ENCODE measurements at regions not wholly inside any gene's neighbourhood (a gene's known extent, or its start where the extent isn't known, plus 50 kb on each side); places are given as distances from the start of the nearest gene placed in this dataset.

- Mint-ChIP-seq H3K27ac (ENCODE audit: low read depth, unreplicated experiment) (no peak overlapping the region), H3K27me3 (ENCODE audit: insufficient read depth, unreplicated experiment) (no peaks in the 10 kb centered on the region), H3K9me3 (ENCODE audit: unreplicated experiment) (no peaks in the 10 kb centered on the region), H3K4me1 (ENCODE audit: insufficient read depth, unreplicated experiment) (peaks cover 14% of the 10 kb centered on the region), H3K36me3 (ENCODE audit: insufficient read depth, unreplicated experiment) (no peaks in the 10 kb centered on the region), H3K4me3 (ENCODE audit: unreplicated experiment) (no peak overlapping the region)
- POLR2A ChIA-PET = interaction anchor here (0.7 kb wide), 1 partner anchor 652 kb away, joined by 3 read pairs; no protein-coding TSS in a partner anchor
- intact Hi-C loops (cut with micrococcal nuclease) = no loop called here
- no TSS peak for BruUV-seq (replicated peaks)
- TF ChIP-seq, protein P1, sequence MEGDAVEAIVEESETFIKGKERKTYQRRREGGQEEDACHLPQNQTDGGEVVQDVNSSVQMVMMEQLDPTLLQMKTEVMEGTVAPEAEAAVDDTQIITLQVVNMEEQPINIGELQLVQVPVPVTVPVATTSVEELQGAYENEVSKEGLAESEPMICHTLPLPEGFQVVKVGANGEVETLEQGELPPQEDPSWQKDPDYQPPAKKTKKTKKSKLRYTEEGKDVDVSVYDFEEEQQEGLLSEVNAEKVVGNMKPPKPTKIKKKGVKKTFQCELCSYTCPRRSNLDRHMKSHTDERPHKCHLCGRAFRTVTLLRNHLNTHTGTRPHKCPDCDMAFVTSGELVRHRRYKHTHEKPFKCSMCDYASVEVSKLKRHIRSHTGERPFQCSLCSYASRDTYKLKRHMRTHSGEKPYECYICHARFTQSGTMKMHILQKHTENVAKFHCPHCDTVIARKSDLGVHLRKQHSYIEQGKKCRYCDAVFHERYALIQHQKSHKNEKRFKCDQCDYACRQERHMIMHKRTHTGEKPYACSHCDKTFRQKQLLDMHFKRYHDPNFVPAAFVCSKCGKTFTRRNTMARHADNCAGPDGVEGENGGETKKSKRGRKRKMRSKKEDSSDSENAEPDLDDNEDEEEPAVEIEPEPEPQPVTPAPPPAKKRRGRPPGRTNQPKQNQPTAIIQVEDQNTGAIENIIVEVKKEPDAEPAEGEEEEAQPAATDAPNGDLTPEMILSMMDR (IDR thresholded peaks at IDR 0.05; ENCODE audit: unreplicated experiment) = no peak
- CTCF ChIA-PET = interaction anchor here (0.6 kb wide), 1 partner anchor 38 kb away, joined by 4 read pairs; no protein-coding TSS in a partner anchor
- DNase-seq (ENCODE audit: unreplicated experiment) = no peak
Observed at GRCh38 chr12:60169904-60170303, 574.1 kb downstream of the SLC16A7 start.

DNA sequence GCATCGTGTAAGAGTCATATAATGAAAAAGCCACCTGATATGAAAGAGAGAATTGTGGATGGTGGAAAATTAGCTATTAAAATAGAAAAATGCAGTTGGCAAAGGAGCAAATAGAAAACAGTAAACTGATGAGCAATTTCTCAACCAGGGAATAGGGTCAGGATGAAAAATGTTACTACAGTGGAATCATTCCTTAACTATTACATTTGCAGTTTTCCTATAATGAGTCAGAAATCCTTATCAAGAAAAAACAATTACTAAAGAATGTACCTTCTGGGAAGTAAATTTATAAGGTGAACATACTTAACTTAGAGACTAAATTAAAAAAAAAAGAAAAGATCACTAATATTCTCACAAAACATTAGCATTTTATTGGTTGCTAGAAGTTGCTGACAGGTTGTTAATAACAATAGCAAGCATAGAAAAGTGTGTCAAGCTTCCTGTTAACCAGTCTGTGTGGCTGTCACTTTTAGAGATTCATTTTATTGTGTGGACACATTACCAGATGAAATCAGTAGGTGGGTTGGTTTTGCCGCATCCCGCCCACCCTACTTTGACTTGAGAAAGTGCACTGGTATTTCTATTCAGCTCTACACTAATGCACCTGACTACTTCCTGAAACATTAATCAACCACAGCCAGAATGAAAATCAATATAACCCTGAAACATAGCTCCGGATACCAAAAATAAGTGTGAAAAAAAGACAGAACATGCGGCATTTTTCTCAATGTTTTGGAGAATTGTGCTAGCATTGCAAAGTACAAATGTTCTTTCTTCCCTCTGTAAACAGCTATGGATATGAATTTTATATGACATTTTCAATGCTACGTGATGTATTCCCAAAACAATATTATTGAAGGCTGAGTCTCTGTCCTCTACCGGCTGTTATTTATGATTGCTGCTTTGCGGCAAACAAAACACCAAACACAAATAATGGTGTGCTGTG, 576.7 kb downstream of the SLC16A7 start:
- Mint-ChIP-seq H3K27ac (ENCODE audit: low read depth, unreplicated experiment) (no peak overlapping the region), H3K36me3 (ENCODE audit: insufficient read depth, unreplicated experiment) (no peaks in the 10 kb centered on the region), H3K9me3 (ENCODE audit: unreplicated experiment) (no peaks in the 10 kb centered on the region), H3K27me3 (ENCODE audit: insufficient read depth, unreplicated experiment) (no peaks in the 10 kb centered on the region), H3K4me3 (ENCODE audit: unreplicated experiment) (no peak overlapping the region), H3K4me1 (ENCODE audit: insufficient read depth, unreplicated experiment) (peaks cover 14% of the 10 kb centered on the region)
- TF ChIP-seq, protein P1 (IDR thresholded peaks at IDR 0.05; ENCODE audit: unreplicated experiment) = no peak
- DNase-seq (ENCODE audit: unreplicated experiment) = no peak
- intact Hi-C loops (cut with micrococcal nuclease) = no loop called here
- ChIA-PET CTCF (interaction anchor here (0.7 kb wide), 1 partner anchor 175 kb away, joined by 3 read pairs; no protein-coding TSS in a partner anchor), POLR2A (interaction anchor here (1.3 to 1.6 kb wide), 2 partner anchors 12 to 20 kb away, joined by 4 to 5 read pairs; no protein-coding TSS in a partner anchor)
- BruUV-seq (replicated peaks) = no TSS peak

DNA sequence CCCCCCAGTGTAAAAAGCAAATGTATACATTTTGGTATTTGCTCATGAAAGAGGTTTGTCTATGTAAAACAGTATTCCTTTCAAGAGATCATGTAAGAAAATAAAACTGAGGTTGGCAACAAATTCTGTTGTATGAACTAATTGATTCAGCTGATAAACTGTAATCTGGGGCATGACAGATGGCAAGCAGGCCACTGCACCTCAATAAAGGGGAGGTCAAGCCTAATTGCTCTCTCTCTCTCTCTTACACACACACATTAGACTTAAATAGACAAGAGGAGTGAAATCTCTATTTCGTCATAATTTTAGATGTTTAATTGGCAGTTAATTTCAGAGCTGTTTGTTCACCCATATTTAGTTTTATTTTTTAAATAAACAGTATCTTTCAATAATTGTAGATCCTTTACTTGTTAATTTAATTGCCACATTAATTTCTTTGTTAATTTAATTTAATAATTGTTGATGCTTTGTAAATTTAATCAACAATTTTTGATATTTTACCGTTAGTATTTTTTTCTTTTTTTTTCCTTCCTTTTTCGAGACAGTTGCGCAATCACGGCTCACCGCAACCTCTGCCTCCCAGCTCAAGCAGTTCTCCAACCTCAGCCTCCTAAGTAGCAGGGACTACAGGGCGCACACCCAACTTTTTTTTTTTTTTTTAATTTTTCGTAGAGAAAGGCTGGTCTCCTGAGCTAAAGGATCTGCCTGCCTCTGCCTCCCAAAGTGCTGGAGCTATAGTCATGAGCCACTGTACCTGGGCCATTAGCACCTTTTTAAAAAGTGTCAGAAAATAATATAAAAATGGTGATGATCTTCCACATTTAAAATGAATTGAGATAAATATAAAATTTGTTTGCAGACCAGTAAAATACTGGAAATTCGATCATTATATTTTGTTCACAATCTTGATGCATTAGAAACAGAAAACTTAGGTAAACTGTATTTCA, 577.7 kb downstream of the SLC16A7 start:
- no peak overlapping the region for H3K4me3 Mint-ChIP-seq (ENCODE audit: unreplicated experiment)
- TF ChIP-seq, protein P1 (IDR thresholded peaks at IDR 0.05; ENCODE audit: unreplicated experiment) = no peak
- BruUV-seq (replicated peaks) = no TSS peak
- intact Hi-C loops (cut with micrococcal nuclease) = no loop called here
- no peak for DNase-seq (ENCODE audit: unreplicated experiment)
- ChIA-PET CTCF (interaction anchor here (0.7 kb wide), 1 partner anchor 175 kb away, joined by 3 read pairs; no protein-coding TSS in a partner anchor), POLR2A (interaction anchor here (0.6 to 1.6 kb wide), 2 partner anchors 13 to 37 kb away, joined by 3 to 5 read pairs; no protein-coding TSS in a partner anchor)
- H3K36me3 Mint-ChIP-seq (ENCODE audit: insufficient read depth, unreplicated experiment) = no peaks in the 10 kb centered on the region
- no peaks in the 10 kb centered on the region for H3K27me3 Mint-ChIP-seq (ENCODE audit: insufficient read depth, unreplicated experiment)
- H3K4me1 Mint-ChIP-seq (ENCODE audit: insufficient read depth, unreplicated experiment) = peaks cover 14% of the 10 kb centered on the region
- H3K9me3 Mint-ChIP-seq (ENCODE audit: unreplicated experiment) = no peaks in the 10 kb centered on the region
- H3K27ac Mint-ChIP-seq (ENCODE audit: low read depth, unreplicated experiment) = no peak overlapping the region

Data from MCF 10A (cell line).